K562 (cell line): ENCODE measurements at regions not wholly inside any gene's neighbourhood (a gene's known extent, or its start where the extent isn't known, plus 50 kb on each side); places are given as distances from the start of the nearest gene placed in this dataset.

ENCODE experiments used
- ATAC-seq: fragments of 200-7000 bp; cut with Tn5 transposase; 3 replicates; pipeline ENCODE4 v1.9.1; 2020; ENCODE audit warnings: moderate library complexity
- BruUV-seq: library from RNA; stranded (reverse); fragments of 400-500 nt; replicated peaks from 2 replicates; lab custom pipeline; 2021; lab: Mats Ljungman, UMichigan
- CTCF ChIA-PET: fragments of 300-600 bp; formaldehyde crosslinking; extraction: SDS; loops from one replicate; lab custom pipeline; 2021; ENCODE audit warnings: low intra/inter-chr PET ratio; lab: Yijun Ruan, JAX
- POLR2A ChIA-PET: fragments of 300-600, 350-650 bp; sonication (Branson Sonifier 250); formaldehyde crosslinking; extraction: SDS; loops from one replicate; lab custom pipeline; 2021; ENCODE audit warnings: antibody characterized with exemption, inconsistent platforms; lab: Yijun Ruan, JAX
- DNase-seq, 4 experiments: peaks; one replicate each; pipeline versions ENCODE4 v3.0.0 to v3.0.0-alpha.2; 2011 to 2018; ENCODE audit warnings: low spot score in 3 of 4, mixed read lengths in 3 of 4; ENCODE audit errors: extremely low read depth in 1 of 4
- FAIRE-seq: peaks from 2 replicates; lab custom pipeline; 2011; peaks lifted over from hg19 to GRCh38; lab: Jason Lieb, UNC
- H2AFZ ChIP-seq: 2 replicates; pipeline ENCODE4 v1.6.0; 2011; ENCODE audit warnings: low read depth, low read length, control low read depth, inconsistent platforms
- H3K27ac ChIP-seq: fragments of 200-600 bp; 3 replicates; pipeline ENCODE4 v1.8.0; 2011; ENCODE audit warnings: low read depth, mild to moderate bottlenecking, control low read depth, inconsistent platforms, low read length, moderate library complexity, mixed read lengths; ENCODE audit errors: extremely low read depth
- H3K27me3 ChIP-seq, 2 experiments: fragments of 300-600 bp in 1 of 2; 2 replicates in 1 of 2; 3 replicates in 1 of 2; pipeline versions ENCODE4 v1.6.0 to v1.8.0; 2011; ENCODE audit warnings: inconsistent platforms in 2 of 2, low read length in 2 of 2, mild to moderate bottlenecking in 1 of 2, mixed read lengths in 1 of 2, moderate library complexity in 1 of 2; ENCODE audit not compliant: control insufficient read depth in 2 of 2, insufficient read depth in 2 of 2
- H3K36me3 ChIP-seq: fragments of 300-600 bp; 3 replicates; pipeline ENCODE4 v1.8.0; 2011; ENCODE audit warnings: mild to moderate bottlenecking, low read length, inconsistent platforms; ENCODE audit not compliant: control insufficient read depth, insufficient read depth
- H3K4me1 ChIP-seq, 2 experiments: fragments of 200-600 bp in 1 of 2; replicated peaks in 1 of 2; 2 replicates in 1 of 2; 3 replicates in 1 of 2; pipeline versions ENCODE4 v1.5.1 to v1.8.0; 2011; ENCODE audit warnings: inconsistent platforms in 2 of 2, low read length in 2 of 2, mild to moderate bottlenecking in 1 of 2, mixed read lengths in 1 of 2, moderate library complexity in 1 of 2; ENCODE audit not compliant: control insufficient read depth in 2 of 2, insufficient read depth in 2 of 2
- H3K4me2 ChIP-seq: 2 replicates; pipeline ENCODE4 v1.6.1; 2011; ENCODE audit warnings: low read length, control low read depth, inconsistent platforms, mixed read lengths; ENCODE audit not compliant: insufficient read depth
- H3K4me3 ChIP-seq: fragments of 200-600 bp; sonication (generic), shearing (Covaris generic); 2 replicates; pipeline ENCODE4 v1.5.1; 2016; ENCODE audit warnings: control low read depth, inconsistent platforms
- H3K79me2 ChIP-seq: fragments of 200-600 bp; 3 replicates; pipeline ENCODE4 v1.8.0; 2011; ENCODE audit warnings: low read length, inconsistent platforms; ENCODE audit not compliant: control insufficient read depth, insufficient read depth
- H3K9ac ChIP-seq, 2 experiments: 2 replicates each; pipeline versions ENCODE4 v1.6.0 to v1.6.1; 2011; ENCODE audit warnings: low read depth in 2 of 2, low read length in 2 of 2, control low read depth in 1 of 2, inconsistent platforms in 1 of 2, mild to moderate bottlenecking in 1 of 2, mixed read lengths in 1 of 2; ENCODE audit not compliant: insufficient read depth in 1 of 2
- H3K9me1 ChIP-seq: one replicate; pipeline ENCODE4 v1.6.0; 2011; ENCODE audit warnings: inconsistent platforms, mild to moderate bottlenecking, low read length, moderate library complexity; ENCODE audit not compliant: control insufficient read depth, insufficient read depth
- H3K9me3 ChIP-seq: replicated peaks from 2 replicates; pipeline ENCODE4 v1.5.1; 2011; ENCODE audit warnings: low read depth, low read length, inconsistent platforms; ENCODE audit not compliant: control insufficient read depth, insufficient read depth
- H4K20me1 ChIP-seq: replicated peaks from 2 replicates; pipeline ENCODE4 v1.6.1; 2011; ENCODE audit warnings: low read length, inconsistent platforms, mixed read lengths; ENCODE audit not compliant: control insufficient read depth, insufficient read depth
- CBFB ChIP-seq: sonication (generic); formaldehyde crosslinking; IDR thresholded peaks from 2 replicates; pipeline ENCODE4 v1.4.0; 2020; ENCODE audit warnings: mild to moderate bottlenecking, missing genetic modification reagents
- CCNT2 ChIP-seq: IDR thresholded peaks from 2 replicates; pipeline ENCODE4 v1.6.1; 2011; ENCODE audit warnings: borderline replicate concordance, low read depth, mild to moderate bottlenecking, moderate library complexity, mixed read lengths, low read length; ENCODE audit not compliant: insufficient read length; ENCODE audit errors: extremely low read depth
- CEBPG ChIP-seq, 3 experiments: fragments of 200-800 bp in 1 of 3; sonication (Bioruptor generic) in 1 of 3; sonication (generic) in 1 of 3; formaldehyde crosslinking in 1 of 3; IDR thresholded peaks in 2 of 3; conservative IDR thresholded peaks in 1 of 3; 2 replicates each; pipeline versions ENCODE4 v1.6.1 to v1.8.0; 2016 to 2022; ENCODE audit warnings: missing compliant biosample characterization in 2 of 3, missing genetic modification characterization in 2 of 3, mild to moderate bottlenecking in 1 of 3, missing genetic modification reagents in 1 of 3
- CXXC5 ChIP-seq: fragments of 250-450 bp; sonication (Bioruptor Pico); IDR thresholded peaks from 2 replicates; pipeline ENCODE4 v1.8.0; 2022; ENCODE audit warnings: inconsistent platforms, mild to moderate bottlenecking, moderate library complexity
- FOXJ3 ChIP-seq: sonication (generic); formaldehyde crosslinking; IDR thresholded peaks from 2 replicates; pipeline ENCODE4 v1.4.0; 2020; ENCODE audit warnings: mild to moderate bottlenecking, missing genetic modification reagents
- KAT2B ChIP-seq: IDR thresholded peaks from one replicate; pipeline ENCODE4 v1.6.1; 2012; ENCODE audit warnings: low read depth, mild to moderate bottlenecking, control low read depth, inconsistent platforms, low read length, moderate library complexity
- L3MBTL2 ChIP-seq: fragments of 450-650 bp; IDR thresholded peaks from 2 replicates; pipeline ENCODE4 v1.6.1; 2016; ENCODE audit warnings: mild to moderate bottlenecking, moderate library complexity
- PCBP1 ChIP-seq: fragments of 200-400 bp; formaldehyde crosslinking; IDR thresholded peaks from 2 replicates; pipeline ENCODE4 v1.6.1; 2018; ENCODE audit warnings: mild to moderate bottlenecking, low read depth, low read length; ENCODE audit not compliant: poor library complexity, severe bottlenecking
- PRMT5 ChIP-seq: sonication (generic); formaldehyde crosslinking; IDR thresholded peaks from 2 replicates; pipeline ENCODE4 v1.5.0; 2020; ENCODE audit warnings: missing genetic modification reagents
- RBM34 ChIP-seq: fragments of 200-400 bp; formaldehyde crosslinking; IDR thresholded peaks from 2 replicates; pipeline ENCODE4 v1.6.1; 2018; ENCODE audit warnings: low read length, borderline replicate concordance; ENCODE audit not compliant: insufficient read depth
- RFX1 ChIP-seq: fragments of 450-650 bp; IDR thresholded peaks from 2 replicates; pipeline ENCODE4 v1.6.1; 2016; ENCODE audit warnings: mild to moderate bottlenecking, moderate library complexity
- SP2 ChIP-seq: IDR thresholded peaks from 2 replicates; pipeline ENCODE4 v1.6.1; 2011; ENCODE audit warnings: mild to moderate bottlenecking, low read depth, low read length, moderate library complexity; ENCODE audit not compliant: poor library complexity, severe bottlenecking; ENCODE audit errors: extremely low read depth
- SRSF3 ChIP-seq: fragments of 200-400 bp; formaldehyde crosslinking; IDR thresholded peaks from 2 replicates; pipeline ENCODE4 v1.6.1; 2016; ENCODE audit warnings: mild to moderate bottlenecking, low read length, moderate library complexity; ENCODE audit not compliant: insufficient read depth
- TCFL5 ChIP-seq: fragments of 250-450 bp; sonication (Bioruptor Pico); conservative IDR thresholded peaks from 2 replicates; pipeline ENCODE4 v1.6.1; 2021; ENCODE audit warnings: mild to moderate bottlenecking, moderate library complexity, matching md5 sums
- ZNF121 ChIP-seq: sonication (generic); formaldehyde crosslinking; conservative IDR thresholded peaks from 2 replicates; pipeline ENCODE4 v1.8.0; 2022; ENCODE audit warnings: missing genetic modification reagents
- WGBS: fragments of 100-300 bp; shearing (Covaris generic); methylation state at CpG from one replicate; pipeline ENCODE4 v1.1.6; 2016; ENCODE audit warnings: low coverage, mixed read lengths; ENCODE audit not compliant: insufficient coverage; ENCODE audit errors: missing lambda C conversion rate; 5-methylcytosine and 5-hydroxymethylcytosine counted together
- in situ Hi-C: fragments of 300-500 bp; cut with MboI; formaldehyde crosslinking; loops from 4 replicates; pipeline ENCODE4 v1.15.0; 2018; ENCODE audit warnings: inconsistent platforms, mixed read lengths
- intact Hi-C: fragments of 100-400 bp; cut with micrococcal nuclease; formaldehyde crosslinking; loops from 2 replicates; pipeline ENCODE4 v1.14.2; 2022
- TF ChIP-seq, protein P1 (sequence below), 3 experiments: fragments of 200-800 bp in 1 of 3; sonication (Bioruptor generic) in 1 of 3; sonication (generic) in 1 of 3; formaldehyde crosslinking in 1 of 3; IDR thresholded peaks; 2 replicates each; pipeline versions ENCODE4 v1.6.1 to v1.8.0; 2016 to 2022; ENCODE audit warnings: mild to moderate bottlenecking in 2 of 3, missing compliant biosample characterization in 2 of 3, missing genetic modification characterization in 2 of 3, missing genetic modification reagents in 1 of 3
- TF ChIP-seq, protein P2 (sequence below): fragments of 250-450 bp; sonication (Bioruptor Pico); IDR thresholded peaks from 2 replicates; pipeline ENCODE4 v1.9.0; 2021; ENCODE audit warnings: mild to moderate bottlenecking

DNA sequence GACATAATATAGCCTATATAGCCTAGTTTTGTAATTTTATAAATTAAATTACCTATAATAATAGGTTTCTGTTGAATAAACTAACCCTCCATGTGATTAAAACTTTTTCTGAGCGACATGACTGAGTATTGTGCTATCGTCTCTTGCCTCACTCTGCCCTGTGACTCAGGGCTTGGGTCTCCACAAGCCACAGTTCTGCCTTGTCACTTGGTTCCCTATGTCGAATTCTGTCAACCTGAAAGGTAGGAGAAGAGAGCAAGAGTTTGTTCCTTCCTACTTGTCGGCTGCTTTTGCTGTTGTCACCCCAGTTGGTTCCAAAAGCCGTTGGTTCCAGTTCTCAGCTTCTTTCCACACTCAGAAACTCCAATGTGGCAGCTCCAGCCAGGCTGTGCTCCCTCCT is 285.9 kb downstream of the PSAT1 start:
- intact Hi-C loops = no loop called here
- TF ChIP-seq SRSF3 = no peak
- TF ChIP-seq ZNF121 (CRISPR knock-in tag) = no peak
- no peak for TF ChIP-seq KAT2B
- TF ChIP-seq SP2 = no peak
- TF ChIP-seq PRMT5 (CRISPR knock-in tag) = no peak
- TF ChIP-seq CEBPG (CRISPR knock-in tag; IDR thresholded peaks at IDR 0.05) = no peak
- no peak for TF ChIP-seq CEBPG (tag; conservative IDR thresholded peaks at IDR 0.05 in 1 of 2, IDR thresholded peaks at IDR 0.05 in 1 of 2)
- TF ChIP-seq, protein P1, sequence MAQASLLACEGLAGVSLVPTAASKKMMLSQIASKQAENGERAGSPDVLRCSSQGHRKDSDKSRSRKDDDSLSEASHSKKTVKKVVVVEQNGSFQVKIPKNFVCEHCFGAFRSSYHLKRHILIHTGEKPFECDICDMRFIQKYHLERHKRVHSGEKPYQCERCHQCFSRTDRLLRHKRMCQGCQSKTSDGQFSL (CRISPR knock-in tag; IDR thresholded peaks at IDR 0.05) = no peak
- TF ChIP-seq, protein P1 (tag; IDR thresholded peaks at IDR 0.05) = no peak
- no peak for TF ChIP-seq CXXC5 (CRISPR knock-in tag)
- no peak for TF ChIP-seq RFX1
- TF ChIP-seq TCFL5 (CRISPR knock-in tag) = no peak
- TF ChIP-seq, protein P2, sequence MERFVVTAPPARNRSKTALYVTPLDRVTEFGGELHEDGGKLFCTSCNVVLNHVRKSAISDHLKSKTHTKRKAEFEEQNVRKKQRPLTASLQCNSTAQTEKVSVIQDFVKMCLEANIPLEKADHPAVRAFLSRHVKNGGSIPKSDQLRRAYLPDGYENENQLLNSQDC (CRISPR knock-in tag) = no peak
- TF ChIP-seq RBM34 = no peak
- no peak for TF ChIP-seq L3MBTL2
- no peak for TF ChIP-seq CBFB (CRISPR knock-in tag)
- TF ChIP-seq FOXJ3 (CRISPR knock-in tag) = no peak
- no peak for TF ChIP-seq PCBP1
- no peak for TF ChIP-seq CCNT2
- CTCF ChIA-PET = no interaction called here
- POLR2A ChIA-PET = no interaction called here
- H3K9ac ChIP-seq = no peak overlapping the region
- no TSS peak for BruUV-seq
- no peak for FAIRE-seq
- H3K4me2 ChIP-seq = no peak overlapping the region
- no peak overlapping the region for H2AFZ ChIP-seq
- H3K9me3 ChIP-seq = no peaks in the 10 kb centered on the region
- H3K79me2 ChIP-seq = no peaks in the 10 kb centered on the region
- 0% methylated on average over 4 of the region's 5 CpGs for WGBS
- no peaks in the 10 kb centered on the region for H4K20me1 ChIP-seq
- ATAC-seq = no peak
- no peaks in the 10 kb centered on the region for H3K4me1 ChIP-seq
- H3K27me3 ChIP-seq = no peaks in the 10 kb centered on the region
- H3K9me1 ChIP-seq = no peaks in the 10 kb centered on the region
- no peak for DNase-seq
- no peaks in the 10 kb centered on the region for H3K36me3 ChIP-seq
- H3K27ac ChIP-seq = no peak overlapping the region
- no peak overlapping the region for H3K4me3 ChIP-seq
- in situ Hi-C loops = no loop called here
